HCT116 (cell line): ENCODE measurements at regions not wholly inside any gene's neighbourhood (a gene's known extent, or its start where the extent isn't known, plus 50 kb on each side); places are given as distances from the start of the nearest gene placed in this dataset.

Experiments
- ATAC-seq: fragments of 200-7000 bp; cut with Tn5 transposase; 2 replicates; pipeline ENCODE4 v1.9.1; 2020; ENCODE audit warnings: mild to moderate bottlenecking, moderate library complexity
- BruUV-seq: library from RNA; stranded (reverse); fragments of 400-500 nt; replicated peaks from 2 replicates; lab custom pipeline; 2021; lab: Mats Ljungman, UMichigan
- CTCF ChIA-PET: fragments of 300-600 bp; sonication (Branson Sonifier 250); formaldehyde crosslinking; loops from one replicate; lab custom pipeline; 2021; ENCODE audit warnings: antibody characterized with exemption; lab: Charles Lee
- POLR2A ChIA-PET: fragments of 300-600, 350-600 bp; sonication (Branson Sonifier 250); formaldehyde crosslinking; loops from one replicate; lab custom pipeline; 2021; ENCODE audit warnings: antibody characterized with exemption; lab: Charles Lee
- RAD21 ChIA-PET, 2 experiments: fragments of 300-600 bp; sonication (Branson Sonifier 250); formaldehyde crosslinking; loops; one replicate each; lab custom pipeline; 2023; ENCODE audit warnings: low total read pairs in 2 of 2; ENCODE audit not compliant: uncharacterized antibody in 2 of 2, unreplicated experiment in 2 of 2, low non-redundant PET in 1 of 2; lab: Charles Lee
- DNase-seq: peaks from one replicate; pipeline ENCODE4 v3.0.0-alpha.2; 2010; ENCODE audit warnings: low read depth, low spot score
- H2AFZ ChIP-seq: fragments of 200-600 bp; shearing (Covaris generic), sonication (generic); 2 replicates; pipeline ENCODE4 v1.6.1; 2017; ENCODE audit warnings: low read depth, mixed run types, mixed read lengths, antibody characterized with exemption, low read length; ENCODE audit not compliant: poor library complexity, severe bottlenecking
- H3K27ac ChIP-seq: 2 replicates; pipeline ENCODE4 v1.5.1; 2012; ENCODE audit warnings: low read depth, low read length
- H3K27me3 ChIP-seq: fragments of 200-600 bp; sonication (generic); 2 replicates; pipeline ENCODE4 v1.6.1; 2016; ENCODE audit warnings: mixed run types, low read length, mixed read lengths; ENCODE audit not compliant: insufficient read depth
- H3K36me3 ChIP-seq, 2 experiments: fragments of 200-500 bp in 1 of 2; fragments of 200-600 bp in 1 of 2; sonication (Bioruptor generic) in 1 of 2; sonication (generic) in 1 of 2; 2 replicates each; pipeline versions ENCODE4 v1.5.1 to v1.6.1; 2014 to 2016; ENCODE audit warnings: low read length in 2 of 2, inconsistent platforms in 1 of 2, mixed read lengths in 1 of 2, mixed run types in 1 of 2; ENCODE audit not compliant: insufficient read depth in 2 of 2, control insufficient read depth in 1 of 2
- H3K4me1 ChIP-seq, 2 experiments: fragments of 200-600 bp in 1 of 2; sonication (generic) in 1 of 2; 2 replicates each; pipeline versions ENCODE4 v1.5.1 to v1.6.1; 2012 to 2017; ENCODE audit warnings: low read length in 2 of 2, inconsistent platforms in 1 of 2, mild to moderate bottlenecking in 1 of 2, mixed read lengths in 1 of 2, mixed run types in 1 of 2, moderate library complexity in 1 of 2; ENCODE audit not compliant: insufficient read depth in 2 of 2, control insufficient read depth in 1 of 2
- H3K4me2 ChIP-seq: fragments of 200-600 bp; sonication (generic); 2 replicates; pipeline ENCODE4 v1.6.1; 2017; ENCODE audit warnings: mixed run types, low read length, mixed read lengths
- H3K4me3 ChIP-seq, 2 experiments: fragments of 200-600 bp in 1 of 2; sonication (generic) in 1 of 2; replicated peaks in 1 of 2; 2 replicates each; pipeline ENCODE4 v1.5.1; 2011 to 2016; ENCODE audit warnings: low read length in 2 of 2, control low read depth in 1 of 2, low read depth in 1 of 2, mild to moderate bottlenecking in 1 of 2, mixed read lengths in 1 of 2, mixed run types in 1 of 2
- H3K79me2 ChIP-seq: fragments of 200-600 bp; sonication (generic); 2 replicates; pipeline ENCODE4 v1.6.1; 2017; ENCODE audit warnings: mild to moderate bottlenecking, mixed run types, low read length, moderate library complexity, mixed read lengths; ENCODE audit not compliant: insufficient read depth
- H3K9ac ChIP-seq: fragments of 200-600 bp; sonication (generic); 2 replicates; pipeline ENCODE4 v1.6.1; 2016; ENCODE audit warnings: low read length, mixed read lengths
- H3K9me2 ChIP-seq: fragments of 200-600 bp; sonication (generic), shearing (Covaris generic); 2 replicates; pipeline ENCODE4 v1.6.1; 2017; ENCODE audit warnings: mixed run types, mild to moderate bottlenecking, moderate library complexity; ENCODE audit not compliant: insufficient read depth
- H3K9me3 ChIP-seq, 2 experiments: fragments of 200-500 bp in 1 of 2; fragments of 200-600 bp in 1 of 2; sonication (Bioruptor generic) in 1 of 2; sonication (generic) in 1 of 2; 2 replicates each; pipeline ENCODE4 v1.6.1; 2014 to 2017; ENCODE audit warnings: low read length in 2 of 2, mixed read lengths in 2 of 2, inconsistent platforms in 1 of 2, low read depth in 1 of 2, mild to moderate bottlenecking in 1 of 2, mixed run types in 1 of 2, moderate library complexity in 1 of 2; ENCODE audit not compliant: control insufficient read depth in 1 of 2, insufficient read depth in 1 of 2
- H4K20me1 ChIP-seq: fragments of 200-600 bp; sonication (generic), shearing (Covaris generic); 2 replicates; pipeline ENCODE4 v1.6.1; 2017; ENCODE audit warnings: mixed run types, mild to moderate bottlenecking, moderate library complexity; ENCODE audit not compliant: insufficient read depth
- CEBPB ChIP-seq: IDR thresholded peaks from 2 replicates; pipeline ENCODE4 v1.6.1; 2012; ENCODE audit warnings: low read depth
- EGR1 ChIP-seq: IDR thresholded peaks from 2 replicates; pipeline ENCODE4 v1.6.1; 2012; ENCODE audit warnings: low read depth
- ELF1 ChIP-seq: IDR thresholded peaks from 2 replicates; pipeline ENCODE4 v1.6.1; 2012; ENCODE audit warnings: low read depth, borderline replicate concordance
- EZH2phosphoT487 ChIP-seq: fragments of 200-600 bp; IDR thresholded peaks from 2 replicates; pipeline ENCODE4 v1.6.1; 2018; ENCODE audit warnings: antibody characterized with exemption, borderline replicate concordance
- POLR2A ChIP-seq: IDR thresholded peaks from 2 replicates; pipeline ENCODE4 v1.7.0; 2011; ENCODE audit warnings: borderline replicate concordance; ENCODE audit not compliant: insufficient read depth, insufficient read length; ENCODE audit errors: extremely low read depth
- POLR2AphosphoS5 ChIP-seq: IDR thresholded peaks from 2 replicates; pipeline ENCODE4 v1.6.1; 2011; ENCODE audit warnings: mild to moderate bottlenecking, low read depth, low read length, moderate library complexity
- RAD21 ChIP-seq: IDR thresholded peaks from 2 replicates; pipeline ENCODE4 v1.6.1; 2012; ENCODE audit warnings: low read depth, mild to moderate bottlenecking
- TCF7L2 ChIP-seq: IDR thresholded peaks from 2 replicates; pipeline ENCODE4 v1.7.0; 2011; ENCODE audit warnings: borderline replicate concordance, inconsistent platforms; ENCODE audit not compliant: insufficient read depth, insufficient read length; ENCODE audit errors: extremely low read depth
- ZNF274 ChIP-seq: fragments of 200-500 bp; sonication (Bioruptor generic); IDR thresholded peaks from 2 replicates; pipeline ENCODE4 v1.6.1; 2014; ENCODE audit warnings: mild to moderate bottlenecking, low read depth, low read length, inconsistent platforms
- intact Hi-C: fragments of 100-400 bp; cut with micrococcal nuclease; formaldehyde crosslinking; loops from 2 replicates; pipeline ENCODE4 v1.10.0; 2022
- TF ChIP-seq, protein P1 (sequence below): IDR thresholded peaks from 2 replicates; pipeline ENCODE4 v1.6.1; 2012; ENCODE audit warnings: low read depth
- TF ChIP-seq, protein P2 (sequence below): IDR thresholded peaks from 2 replicates; pipeline ENCODE4 v1.6.1; 2012

DNA sequence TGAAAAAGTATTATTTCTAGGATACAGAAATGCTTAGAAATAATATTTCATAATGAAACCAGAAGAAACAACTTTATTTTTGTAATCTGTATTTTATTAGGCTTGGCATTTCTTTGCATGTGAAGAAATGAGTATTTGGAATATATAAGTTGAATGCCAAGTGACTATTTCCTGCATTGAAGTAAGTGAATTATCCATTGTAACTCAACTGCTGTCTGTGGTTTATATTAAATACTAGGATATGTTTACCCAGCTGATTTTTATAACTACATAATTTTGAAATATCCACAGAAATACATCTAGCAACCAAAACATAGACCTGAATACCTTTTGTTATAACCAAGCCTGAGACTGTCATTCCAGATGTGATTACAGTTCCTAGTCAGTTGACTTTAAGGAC, 207.6 kb downstream of the THBS2 start:
- intact Hi-C loops: no loop called here
- BruUV-seq: no TSS peak
- no peaks in the 10 kb centered on the region for H4K20me1 ChIP-seq
- H2AFZ ChIP-seq: no peak overlapping the region
- no peak overlapping the region for H3K4me3 ChIP-seq
- no peak for ATAC-seq
- no peaks in the 10 kb centered on the region for H3K36me3 ChIP-seq
- RAD21 ChIA-PET: no interaction called here
- POLR2A ChIA-PET: no interaction called here
- no peaks in the 10 kb centered on the region for H3K27me3 ChIP-seq
- no peak overlapping the region for H3K4me2 ChIP-seq
- CTCF ChIA-PET: no interaction called here
- H3K27ac ChIP-seq: no peak overlapping the region
- H3K9me3 ChIP-seq: no peaks in the 10 kb centered on the region
- H3K79me2 ChIP-seq: no peaks in the 10 kb centered on the region
- TF ChIP-seq ZNF274: no peak
- no peak for TF ChIP-seq EGR1
- TF ChIP-seq, all 23 proteins: peak for 0
- Histone ChIP-seq H3K9ac (no peak overlapping the region), H3K4me1 (no peaks in the 10 kb centered on the region), H3K9me2 (no peaks in the 10 kb centered on the region)
- DNase-seq: no peak

DNA sequence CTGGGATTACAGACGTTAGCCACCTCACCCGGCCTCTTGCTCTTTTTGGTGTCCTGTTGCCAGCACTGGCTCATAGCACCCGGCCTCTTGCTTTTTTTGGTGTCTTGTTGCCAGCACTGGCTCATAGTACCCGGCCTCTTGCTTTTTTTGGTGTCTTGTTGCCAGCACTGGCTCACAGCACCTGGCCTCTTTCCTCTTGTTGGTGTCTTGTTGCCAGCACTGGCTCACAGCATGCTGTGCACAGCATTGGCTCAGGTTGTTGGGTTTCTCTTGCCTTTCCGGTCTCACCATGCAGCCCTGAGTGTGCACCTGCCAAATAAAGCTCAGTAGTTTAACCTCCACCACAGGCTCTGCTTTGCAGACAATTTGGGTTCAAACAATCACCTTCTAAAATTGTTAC, 208.2 kb downstream of the THBS2 start:
- Histone ChIP-seq H3K79me2 (no peaks in the 10 kb centered on the region), H3K4me1 (no peaks in the 10 kb centered on the region), H3K9me2 (no peaks in the 10 kb centered on the region), H3K9ac (no peak overlapping the region), H3K4me3 (no peak overlapping the region), H2AFZ (no peak overlapping the region), H3K27me3 (no peaks in the 10 kb centered on the region), H3K36me3 (no peaks in the 10 kb centered on the region), H3K27ac (no peak overlapping the region), H3K9me3 (no peaks in the 10 kb centered on the region), H3K4me2 (no peak overlapping the region), H4K20me1 (no peaks in the 10 kb centered on the region)
- ATAC-seq (no peak), DNase-seq (no peak)
- POLR2A ChIA-PET: no interaction called here
- no TSS peak for BruUV-seq
- TF ChIP-seq EGR1: no peak
- no peak for TF ChIP-seq TCF7L2
- no peak for TF ChIP-seq POLR2A
- TF ChIP-seq ELF1: no peak
- no peak for TF ChIP-seq POLR2AphosphoS5
- TF ChIP-seq, protein P1, sequence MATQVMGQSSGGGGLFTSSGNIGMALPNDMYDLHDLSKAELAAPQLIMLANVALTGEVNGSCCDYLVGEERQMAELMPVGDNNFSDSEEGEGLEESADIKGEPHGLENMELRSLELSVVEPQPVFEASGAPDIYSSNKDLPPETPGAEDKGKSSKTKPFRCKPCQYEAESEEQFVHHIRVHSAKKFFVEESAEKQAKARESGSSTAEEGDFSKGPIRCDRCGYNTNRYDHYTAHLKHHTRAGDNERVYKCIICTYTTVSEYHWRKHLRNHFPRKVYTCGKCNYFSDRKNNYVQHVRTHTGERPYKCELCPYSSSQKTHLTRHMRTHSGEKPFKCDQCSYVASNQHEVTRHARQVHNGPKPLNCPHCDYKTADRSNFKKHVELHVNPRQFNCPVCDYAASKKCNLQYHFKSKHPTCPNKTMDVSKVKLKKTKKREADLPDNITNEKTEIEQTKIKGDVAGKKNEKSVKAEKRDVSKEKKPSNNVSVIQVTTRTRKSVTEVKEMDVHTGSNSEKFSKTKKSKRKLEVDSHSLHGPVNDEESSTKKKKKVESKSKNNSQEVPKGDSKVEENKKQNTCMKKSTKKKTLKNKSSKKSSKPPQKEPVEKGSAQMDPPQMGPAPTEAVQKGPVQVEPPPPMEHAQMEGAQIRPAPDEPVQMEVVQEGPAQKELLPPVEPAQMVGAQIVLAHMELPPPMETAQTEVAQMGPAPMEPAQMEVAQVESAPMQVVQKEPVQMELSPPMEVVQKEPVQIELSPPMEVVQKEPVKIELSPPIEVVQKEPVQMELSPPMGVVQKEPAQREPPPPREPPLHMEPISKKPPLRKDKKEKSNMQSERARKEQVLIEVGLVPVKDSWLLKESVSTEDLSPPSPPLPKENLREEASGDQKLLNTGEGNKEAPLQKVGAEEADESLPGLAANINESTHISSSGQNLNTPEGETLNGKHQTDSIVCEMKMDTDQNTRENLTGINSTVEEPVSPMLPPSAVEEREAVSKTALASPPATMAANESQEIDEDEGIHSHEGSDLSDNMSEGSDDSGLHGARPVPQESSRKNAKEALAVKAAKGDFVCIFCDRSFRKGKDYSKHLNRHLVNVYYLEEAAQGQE: no peak
- no peak for TF ChIP-seq CEBPB
- no peak for TF ChIP-seq RAD21
- TF ChIP-seq, protein P2, sequence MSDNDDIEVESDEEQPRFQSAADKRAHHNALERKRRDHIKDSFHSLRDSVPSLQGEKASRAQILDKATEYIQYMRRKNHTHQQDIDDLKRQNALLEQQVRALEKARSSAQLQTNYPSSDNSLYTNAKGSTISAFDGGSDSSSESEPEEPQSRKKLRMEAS: no peak
- no peak for TF ChIP-seq EZH2phosphoT487
- RAD21 ChIA-PET: no interaction called here
- CTCF ChIA-PET: no interaction called here
- intact Hi-C loops: no loop called here
